SK-N-SH treated with all-trans-retinoic acid at 6 μM for 48 hours (cell line): ENCODE measurements at regions not wholly inside any gene's neighbourhood (a gene's known extent, or its start where the extent isn't known, plus 50 kb on each side); places are given as distances from the start of the nearest gene placed in this dataset.

Experiments used
- RARB ChIP-seq: fragments of 250-450 bp; sonication (Bioruptor Pico); IDR thresholded peaks from 2 replicates; pipeline ENCODE4 v1.8.0; 2021; ENCODE audit warnings: mild to moderate bottlenecking, moderate library complexity
- ZFP30 ChIP-seq: fragments of 450-650 bp; formaldehyde crosslinking; IDR thresholded peaks from 2 replicates; pipeline ENCODE4 v1.5.0; 2022; ENCODE audit warnings: mild to moderate bottlenecking, moderate library complexity
- ZNF8 ChIP-seq: fragments of 450-650 bp; formaldehyde crosslinking; IDR thresholded peaks from 2 replicates; pipeline ENCODE4 v1.5.0; 2020; ENCODE audit warnings: mild to moderate bottlenecking, moderate library complexity
- TF ChIP-seq, protein P1 (sequence below): fragments of 250-450 bp; sonication (Bioruptor Pico); IDR thresholded peaks from 2 replicates; pipeline ENCODE4 v1.5.0; 2020; ENCODE audit warnings: mild to moderate bottlenecking, moderate library complexity

DNA sequence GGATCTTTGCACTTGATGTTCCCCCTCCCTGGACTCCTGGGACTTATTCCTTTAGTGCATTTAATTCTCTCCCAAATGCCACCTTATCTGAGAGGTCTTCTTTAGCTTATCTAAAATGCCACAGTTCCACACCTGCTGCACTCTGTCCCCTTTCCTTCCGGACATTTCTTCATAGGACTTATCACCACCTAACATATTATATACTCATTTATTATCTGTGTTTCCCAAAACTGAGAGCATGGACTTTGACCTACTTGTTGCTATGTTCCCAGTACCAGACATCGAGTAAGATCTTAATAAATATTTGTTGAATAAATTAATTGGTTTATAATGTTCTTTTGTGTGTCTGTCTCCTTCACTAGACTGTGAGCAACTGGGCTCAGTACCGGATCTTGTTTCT lies 585.3 kb downstream of the INSC start:
- no peak for TF ChIP-seq RARB
- TF ChIP-seq ZFP30 (CRISPR knock-in tag): no peak
- TF ChIP-seq, protein P1, sequence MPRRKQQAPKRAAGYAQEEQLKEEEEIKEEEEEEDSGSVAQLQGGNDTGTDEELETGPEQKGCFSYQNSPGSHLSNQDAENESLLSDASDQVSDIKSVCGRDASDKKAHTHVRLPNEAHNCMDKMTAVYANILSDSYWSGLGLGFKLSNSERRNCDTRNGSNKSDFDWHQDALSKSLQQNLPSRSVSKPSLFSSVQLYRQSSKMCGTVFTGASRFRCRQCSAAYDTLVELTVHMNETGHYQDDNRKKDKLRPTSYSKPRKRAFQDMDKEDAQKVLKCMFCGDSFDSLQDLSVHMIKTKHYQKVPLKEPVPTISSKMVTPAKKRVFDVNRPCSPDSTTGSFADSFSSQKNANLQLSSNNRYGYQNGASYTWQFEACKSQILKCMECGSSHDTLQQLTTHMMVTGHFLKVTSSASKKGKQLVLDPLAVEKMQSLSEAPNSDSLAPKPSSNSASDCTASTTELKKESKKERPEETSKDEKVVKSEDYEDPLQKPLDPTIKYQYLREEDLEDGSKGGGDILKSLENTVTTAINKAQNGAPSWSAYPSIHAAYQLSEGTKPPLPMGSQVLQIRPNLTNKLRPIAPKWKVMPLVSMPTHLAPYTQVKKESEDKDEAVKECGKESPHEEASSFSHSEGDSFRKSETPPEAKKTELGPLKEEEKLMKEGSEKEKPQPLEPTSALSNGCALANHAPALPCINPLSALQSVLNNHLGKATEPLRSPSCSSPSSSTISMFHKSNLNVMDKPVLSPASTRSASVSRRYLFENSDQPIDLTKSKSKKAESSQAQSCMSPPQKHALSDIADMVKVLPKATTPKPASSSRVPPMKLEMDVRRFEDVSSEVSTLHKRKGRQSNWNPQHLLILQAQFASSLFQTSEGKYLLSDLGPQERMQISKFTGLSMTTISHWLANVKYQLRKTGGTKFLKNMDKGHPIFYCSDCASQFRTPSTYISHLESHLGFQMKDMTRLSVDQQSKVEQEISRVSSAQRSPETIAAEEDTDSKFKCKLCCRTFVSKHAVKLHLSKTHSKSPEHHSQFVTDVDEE: no peak
- no peak for TF ChIP-seq ZNF8 (CRISPR knock-in tag)
